ENCODE measurements at regions not wholly inside any gene's neighbourhood (a gene's known extent, or its start where the extent isn't known, plus 50 kb on each side); places are given as distances from the start of the nearest gene placed in this dataset.

DNA sequence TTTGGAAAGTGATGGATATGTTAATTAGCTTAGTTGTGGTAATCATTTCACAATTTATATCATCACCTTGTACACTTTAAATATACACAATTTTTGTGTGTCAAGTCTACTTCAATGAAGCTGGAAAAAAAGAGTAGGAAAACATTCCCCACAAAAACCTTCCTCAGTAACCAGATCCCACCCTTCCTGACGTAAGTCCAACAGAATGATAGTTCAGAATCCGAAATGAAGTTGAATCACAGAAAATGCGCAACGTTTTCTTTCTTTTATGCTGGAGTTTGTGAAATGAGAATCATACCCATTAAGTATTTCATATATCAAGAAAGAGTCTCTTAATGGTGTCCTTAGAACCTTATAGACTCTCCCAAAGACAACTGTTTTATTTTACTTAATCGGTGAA, 292.9 kb downstream of the USP46 start:
- ATAC-seq (no peak), DNase-seq (ENCODE audit: extremely low read depth in 1 of 4, low spot score in 3 of 4) (no peak), FAIRE-seq (no peak)
- WGBS (ENCODE audit: insufficient coverage, low coverage, missing lambda C conversion rate) = 0% methylated on average over 5 of the region's 5 CpGs
- no peak overlapping the region for H3K9ac ChIP-seq (ENCODE audit: insufficient read depth in 1 of 2, low read depth in 2 of 2, low read length in 2 of 2)
- no peaks in the 10 kb centered on the region for H3K36me3 ChIP-seq (ENCODE audit: control insufficient read depth, insufficient read depth, low read length)
- intact Hi-C loops (cut with micrococcal nuclease) = no loop called here
- H4K20me1 ChIP-seq (replicated peaks; ENCODE audit: control insufficient read depth, insufficient read depth, low read length) = no peaks in the 10 kb centered on the region; the same call in 1 of the 2 replicates
- no peaks in the 10 kb centered on the region for H3K9me3 ChIP-seq (replicated peaks; ENCODE audit: control insufficient read depth, insufficient read depth, low read depth, low read length)
- ChIA-PET POLR2A (interaction anchor here (1.2 kb wide), 1 partner anchor 10 kb away, joined by 3 read pairs; no protein-coding TSS in a partner anchor), CTCF (ENCODE audit: low intra/inter-chr PET ratio) (no interaction called here)
- no peak overlapping the region for H3K4me3 ChIP-seq
- H2AFZ ChIP-seq (ENCODE audit: low read depth, low read length) = no peak overlapping the region
- no peaks in the 10 kb centered on the region for H3K4me1 ChIP-seq (replicated peaks in 1 of 2; ENCODE audit: control insufficient read depth in 2 of 2, insufficient read depth in 2 of 2, low read length in 2 of 2)
- no TSS peak for BruUV-seq (replicated peaks)
- H3K79me2 ChIP-seq (ENCODE audit: control insufficient read depth, insufficient read depth, low read length) = no peaks in the 10 kb centered on the region
- H3K27ac ChIP-seq (ENCODE audit: extremely low read depth, low read depth, low read length) = no peak overlapping the region
- H3K9me1 ChIP-seq (ENCODE audit: control insufficient read depth, insufficient read depth, low read length) = no peaks in the 10 kb centered on the region
- H3K27me3 ChIP-seq (ENCODE audit: control insufficient read depth in 2 of 2, insufficient read depth in 2 of 2, low read length in 2 of 2) = no peaks in the 10 kb centered on the region; a peak in 1 of 5 replicates
- H3K4me2 ChIP-seq (ENCODE audit: insufficient read depth, low read length) = no peak overlapping the region
- in situ Hi-C loops (cut with MboI) = no loop called here
- TF ChIP-seq ILF3 (IDR thresholded peaks at IDR 0.05; ENCODE audit: borderline replicate concordance) (no peak), PHF8 (IDR thresholded peaks at IDR 0.05; ENCODE audit: borderline replicate concordance, low read length) (no peak), NFXL1 (CRISPR knock-in tag; IDR thresholded peaks at IDR 0.05) (no peak), TGIF2 (CRISPR knock-in tag; IDR thresholded peaks at IDR 0.05) (no peak), DACH1 (IDR thresholded peaks at IDR 0.05; ENCODE audit: partially characterized antibody) (no peak), NCOA2 (IDR thresholded peaks at IDR 0.05; ENCODE audit: partially characterized antibody in 2 of 2) (no peak), BCOR (IDR thresholded peaks at IDR 0.05) (no peak), SRSF9 (IDR thresholded peaks at IDR 0.05; ENCODE audit: borderline replicate concordance, low read depth, low read length) (no peak)
- TF ChIP-seq, protein P1, sequence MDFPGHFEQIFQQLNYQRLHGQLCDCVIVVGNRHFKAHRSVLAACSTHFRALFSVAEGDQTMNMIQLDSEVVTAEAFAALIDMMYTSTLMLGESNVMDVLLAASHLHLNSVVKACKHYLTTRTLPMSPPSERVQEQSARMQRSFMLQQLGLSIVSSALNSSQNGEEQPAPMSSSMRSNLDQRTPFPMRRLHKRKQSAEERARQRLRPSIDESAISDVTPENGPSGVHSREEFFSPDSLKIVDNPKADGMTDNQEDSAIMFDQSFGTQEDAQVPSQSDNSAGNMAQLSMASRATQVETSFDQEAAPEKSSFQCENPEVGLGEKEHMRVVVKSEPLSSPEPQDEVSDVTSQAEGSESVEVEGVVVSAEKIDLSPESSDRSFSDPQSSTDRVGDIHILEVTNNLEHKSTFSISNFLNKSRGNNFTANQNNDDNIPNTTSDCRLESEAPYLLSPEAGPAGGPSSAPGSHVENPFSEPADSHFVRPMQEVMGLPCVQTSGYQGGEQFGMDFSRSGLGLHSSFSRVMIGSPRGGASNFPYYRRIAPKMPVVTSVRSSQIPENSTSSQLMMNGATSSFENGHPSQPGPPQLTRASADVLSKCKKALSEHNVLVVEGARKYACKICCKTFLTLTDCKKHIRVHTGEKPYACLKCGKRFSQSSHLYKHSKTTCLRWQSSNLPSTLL (IDR thresholded peaks at IDR 0.05) = no peak
- TF ChIP-seq, protein P2, sequence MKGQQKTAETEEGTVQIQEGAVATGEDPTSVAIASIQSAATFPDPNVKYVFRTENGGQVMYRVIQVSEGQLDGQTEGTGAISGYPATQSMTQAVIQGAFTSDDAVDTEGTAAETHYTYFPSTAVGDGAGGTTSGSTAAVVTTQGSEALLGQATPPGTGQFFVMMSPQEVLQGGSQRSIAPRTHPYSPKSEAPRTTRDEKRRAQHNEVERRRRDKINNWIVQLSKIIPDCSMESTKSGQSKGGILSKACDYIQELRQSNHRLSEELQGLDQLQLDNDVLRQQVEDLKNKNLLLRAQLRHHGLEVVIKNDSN (CRISPR knock-in tag; IDR thresholded peaks at IDR 0.05) = no peak
- TF ChIP-seq, protein P3, sequence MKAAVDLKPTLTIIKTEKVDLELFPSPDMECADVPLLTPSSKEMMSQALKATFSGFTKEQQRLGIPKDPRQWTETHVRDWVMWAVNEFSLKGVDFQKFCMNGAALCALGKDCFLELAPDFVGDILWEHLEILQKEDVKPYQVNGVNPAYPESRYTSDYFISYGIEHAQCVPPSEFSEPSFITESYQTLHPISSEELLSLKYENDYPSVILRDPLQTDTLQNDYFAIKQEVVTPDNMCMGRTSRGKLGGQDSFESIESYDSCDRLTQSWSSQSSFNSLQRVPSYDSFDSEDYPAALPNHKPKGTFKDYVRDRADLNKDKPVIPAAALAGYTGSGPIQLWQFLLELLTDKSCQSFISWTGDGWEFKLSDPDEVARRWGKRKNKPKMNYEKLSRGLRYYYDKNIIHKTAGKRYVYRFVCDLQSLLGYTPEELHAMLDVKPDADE (conservative IDR thresholded peaks at IDR 0.05; ENCODE audit: control insufficient read depth, low read depth, low read length) = no peak
- TF ChIP-seq, protein P4, sequence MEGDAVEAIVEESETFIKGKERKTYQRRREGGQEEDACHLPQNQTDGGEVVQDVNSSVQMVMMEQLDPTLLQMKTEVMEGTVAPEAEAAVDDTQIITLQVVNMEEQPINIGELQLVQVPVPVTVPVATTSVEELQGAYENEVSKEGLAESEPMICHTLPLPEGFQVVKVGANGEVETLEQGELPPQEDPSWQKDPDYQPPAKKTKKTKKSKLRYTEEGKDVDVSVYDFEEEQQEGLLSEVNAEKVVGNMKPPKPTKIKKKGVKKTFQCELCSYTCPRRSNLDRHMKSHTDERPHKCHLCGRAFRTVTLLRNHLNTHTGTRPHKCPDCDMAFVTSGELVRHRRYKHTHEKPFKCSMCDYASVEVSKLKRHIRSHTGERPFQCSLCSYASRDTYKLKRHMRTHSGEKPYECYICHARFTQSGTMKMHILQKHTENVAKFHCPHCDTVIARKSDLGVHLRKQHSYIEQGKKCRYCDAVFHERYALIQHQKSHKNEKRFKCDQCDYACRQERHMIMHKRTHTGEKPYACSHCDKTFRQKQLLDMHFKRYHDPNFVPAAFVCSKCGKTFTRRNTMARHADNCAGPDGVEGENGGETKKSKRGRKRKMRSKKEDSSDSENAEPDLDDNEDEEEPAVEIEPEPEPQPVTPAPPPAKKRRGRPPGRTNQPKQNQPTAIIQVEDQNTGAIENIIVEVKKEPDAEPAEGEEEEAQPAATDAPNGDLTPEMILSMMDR (IDR thresholded peaks at IDR 0.05 in 2 of 3, conservative IDR thresholded peaks at IDR 0.05 in 1 of 3; ENCODE audit: insufficient read depth in 2 of 3, low read depth in 1 of 3, low read length in 3 of 3) = no peak
- TF ChIP-seq, protein P5, sequence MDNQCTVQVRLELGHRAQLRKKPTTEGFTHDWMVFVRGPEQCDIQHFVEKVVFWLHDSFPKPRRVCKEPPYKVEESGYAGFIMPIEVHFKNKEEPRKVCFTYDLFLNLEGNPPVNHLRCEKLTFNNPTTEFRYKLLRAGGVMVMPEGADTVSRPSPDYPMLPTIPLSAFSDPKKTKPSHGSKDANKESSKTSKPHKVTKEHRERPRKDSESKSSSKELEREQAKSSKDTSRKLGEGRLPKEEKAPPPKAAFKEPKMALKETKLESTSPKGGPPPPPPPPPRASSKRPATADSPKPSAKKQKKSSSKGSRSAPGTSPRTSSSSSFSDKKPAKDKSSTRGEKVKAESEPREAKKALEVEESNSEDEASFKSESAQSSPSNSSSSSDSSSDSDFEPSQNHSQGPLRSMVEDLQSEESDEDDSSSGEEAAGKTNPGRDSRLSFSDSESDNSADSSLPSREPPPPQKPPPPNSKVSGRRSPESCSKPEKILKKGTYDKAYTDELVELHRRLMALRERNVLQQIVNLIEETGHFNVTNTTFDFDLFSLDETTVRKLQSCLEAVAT (IDR thresholded peaks at IDR 0.05) = no peak
